GM12892 (cell line): ENCODE measurements at regions not wholly inside any gene's neighbourhood (a gene's known extent, or its start where the extent isn't known, plus 50 kb on each side); places are given as distances from the start of the nearest gene placed in this dataset.

ENCODE experiments used
- POLR2A ChIP-seq: IDR thresholded peaks from 2 replicates; pipeline ENCODE4 v1.6.1; 2011; ENCODE audit warnings: low read depth, low read length, control low read depth
- POLR2AphosphoS5 ChIP-seq: IDR thresholded peaks from 2 replicates; pipeline ENCODE4 v1.6.1; 2011; ENCODE audit warnings: low read depth, low read length, control low read depth

DNA sequence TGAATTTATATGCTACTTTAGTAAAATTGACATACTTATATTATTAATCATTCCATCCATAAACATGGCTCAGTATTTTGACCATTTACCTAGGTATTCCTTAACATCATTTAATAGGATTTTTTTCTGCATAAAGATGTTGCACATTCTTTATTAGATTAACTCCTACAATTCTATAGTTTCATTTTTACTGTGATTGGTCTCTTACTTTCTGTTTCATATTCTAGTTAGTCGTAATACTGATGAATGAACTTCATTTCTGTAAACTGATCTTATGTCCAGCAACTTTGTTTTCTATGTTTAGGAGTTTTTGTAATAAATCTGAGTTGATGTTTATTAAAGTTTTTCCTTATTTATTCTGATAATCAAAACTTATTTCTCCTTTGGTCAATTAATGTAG lies 278.2 kb upstream of the CXXC4 start:
- TF ChIP-seq POLR2AphosphoS5 (no peak), POLR2A (no peak)
